ENCODE measurements at regions not wholly inside any gene's neighbourhood (a gene's known extent, or its start where the extent isn't known, plus 50 kb on each side); places are given as distances from the start of the nearest gene placed in this dataset.

DNA sequence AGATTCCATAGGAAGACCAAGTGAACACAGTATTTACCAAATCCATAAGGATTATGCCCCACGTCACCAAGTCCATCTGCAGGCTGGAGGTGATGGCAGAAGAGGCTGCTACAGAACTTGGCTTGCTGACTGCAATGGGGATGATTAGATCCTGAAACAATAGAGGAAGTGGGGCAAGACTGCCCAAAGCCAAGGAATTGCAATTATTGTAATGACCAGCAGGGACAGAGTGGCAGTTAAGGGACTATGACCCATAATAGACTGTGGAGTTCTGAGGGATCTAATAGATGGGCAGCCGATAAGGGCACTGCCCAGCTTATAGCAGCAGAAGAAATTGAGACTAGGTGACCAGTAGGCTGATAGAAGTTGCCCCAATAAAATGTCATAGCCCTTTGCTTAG, 108.4 kb downstream of the MINAR1 start:
- no peak overlapping the region for H3K4me3 ChIP-seq (ENCODE audit: low read length in 2 of 2)
- no peaks in the 10 kb centered on the region for H3K79me1 ChIP-seq (ENCODE audit: low read depth, low read length)
- no peaks in the 10 kb centered on the region for H3K4me1 ChIP-seq (ENCODE audit: control insufficient read depth in 2 of 2, insufficient read depth in 1 of 2, low read depth in 1 of 2, low read length in 2 of 2)
- no peak for DNase-seq (ENCODE audit: low spot score)
- H3K27ac ChIP-seq (replicated peaks; ENCODE audit: low read length): no peak overlapping the region
- H2BK5ac ChIP-seq (ENCODE audit: low read length): no peak overlapping the region
- H3K27me3 ChIP-seq (ENCODE audit: control insufficient read depth in 3 of 3, insufficient read depth in 3 of 3, low read depth in 1 of 3, low read length in 3 of 3): no peaks in the 10 kb centered on the region
- no peak overlapping the region for H2BK120ac ChIP-seq (ENCODE audit: low read depth, low read length)
- no peak overlapping the region for H2AK5ac ChIP-seq (ENCODE audit: low read depth, low read length)
- H3K36me3 ChIP-seq (replicated peaks in 1 of 2; ENCODE audit: control insufficient read depth in 2 of 2, insufficient read depth in 2 of 2, low read length in 2 of 2): no peaks in the 10 kb centered on the region
- H2AFZ ChIP-seq (ENCODE audit: low read length): no peak overlapping the region
- H3K4ac ChIP-seq (ENCODE audit: low read length): no peak overlapping the region
- no peak overlapping the region for H3K4me2 ChIP-seq (ENCODE audit: insufficient read depth, low read length, poor library complexity, severe bottlenecking)
- H2BK15ac ChIP-seq (ENCODE audit: low read length): no peak overlapping the region
- H3K14ac ChIP-seq (ENCODE audit: low read length): no peak overlapping the region
- H3K23ac ChIP-seq (ENCODE audit: low read depth, low read length, poor library complexity): no peak overlapping the region
- H3K18ac ChIP-seq (ENCODE audit: low read length): no peak overlapping the region
- no CpG with 5 or more reads among the region's 2 CpGs for WGBS, 2 donors (ENCODE audit: extremely low coverage in 2 of 2, insufficient read length in 2 of 2, insufficient replicate concordance in 1 of 2)
- H4K91ac ChIP-seq (ENCODE audit: low read depth, low read length, poor library complexity): no peak overlapping the region
- H3K9me3 ChIP-seq (replicated peaks in 1 of 2; ENCODE audit: control insufficient read depth in 2 of 2, insufficient read depth in 1 of 2, low read depth in 1 of 2, low read length in 2 of 2): no peaks in the 10 kb centered on the region
- H2BK12ac ChIP-seq (ENCODE audit: low read length): no peak overlapping the region
- no peak overlapping the region for H4K8ac ChIP-seq (ENCODE audit: low read depth, low read length)
- no peak overlapping the region for H3K9ac ChIP-seq (ENCODE audit: low read depth, low read length, poor library complexity)

DNA sequence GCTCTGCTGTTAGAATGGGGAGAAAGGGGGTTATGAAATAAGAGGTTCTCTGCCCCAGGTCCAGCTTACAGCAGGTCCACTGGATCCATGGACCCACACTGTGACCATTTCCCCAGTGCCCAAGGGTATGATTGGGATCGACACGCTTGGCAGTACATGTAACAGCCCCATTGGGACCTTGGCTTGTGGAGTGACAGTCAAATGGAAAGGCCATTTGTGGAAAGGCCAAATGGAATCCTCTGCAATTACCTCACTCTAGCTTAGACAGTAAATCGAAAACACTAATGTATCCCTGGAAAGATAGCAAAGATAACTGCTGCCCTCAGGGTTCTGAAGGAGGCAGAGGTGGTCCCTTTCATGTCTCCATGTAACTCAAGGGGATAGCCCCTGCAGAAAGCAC, 109.1 kb downstream of the MINAR1 start:
- Histone ChIP-seq H3K9me3 (replicated peaks in 1 of 2; ENCODE audit: control insufficient read depth in 2 of 2, insufficient read depth in 1 of 2, low read depth in 1 of 2, low read length in 2 of 2) (no peaks in the 10 kb centered on the region), H3K23ac (ENCODE audit: low read depth, low read length, poor library complexity) (no peak overlapping the region), H3K4me3 (ENCODE audit: low read length in 2 of 2) (no peak overlapping the region), H2AK5ac (ENCODE audit: low read depth, low read length) (no peak overlapping the region), H4K91ac (ENCODE audit: low read depth, low read length, poor library complexity) (no peak overlapping the region), H4K8ac (ENCODE audit: low read depth, low read length) (no peak overlapping the region), H3K9ac (ENCODE audit: low read depth, low read length, poor library complexity) (no peak overlapping the region), H3K4me1 (ENCODE audit: control insufficient read depth in 2 of 2, insufficient read depth in 1 of 2, low read depth in 1 of 2, low read length in 2 of 2) (no peaks in the 10 kb centered on the region), H3K79me1 (ENCODE audit: low read depth, low read length) (no peaks in the 10 kb centered on the region), H2BK15ac (ENCODE audit: low read length) (no peak overlapping the region), H3K14ac (ENCODE audit: low read length) (no peak overlapping the region), H3K4ac (ENCODE audit: low read length) (no peak overlapping the region), H3K4me2 (ENCODE audit: insufficient read depth, low read length, poor library complexity, severe bottlenecking) (no peak overlapping the region), H2BK5ac (ENCODE audit: low read length) (no peak overlapping the region), H3K36me3 (replicated peaks in 1 of 2; ENCODE audit: control insufficient read depth in 2 of 2, insufficient read depth in 2 of 2, low read length in 2 of 2) (no peaks in the 10 kb centered on the region), H2BK12ac (ENCODE audit: low read length) (no peak overlapping the region), H2BK120ac (ENCODE audit: low read depth, low read length) (no peak overlapping the region), H3K27me3 (ENCODE audit: control insufficient read depth in 3 of 3, insufficient read depth in 3 of 3, low read depth in 1 of 3, low read length in 3 of 3) (no peaks in the 10 kb centered on the region), H2AFZ (ENCODE audit: low read length) (no peak overlapping the region), H3K18ac (ENCODE audit: low read length) (no peak overlapping the region), H3K27ac (replicated peaks; ENCODE audit: low read length) (no peak overlapping the region)
- WGBS, 2 donors (ENCODE audit: extremely low coverage in 2 of 2, insufficient read length in 2 of 2, insufficient replicate concordance in 1 of 2): no CpG with 5 or more reads among the region's 3 CpGs
- no peak for DNase-seq (ENCODE audit: low spot score)

DNA sequence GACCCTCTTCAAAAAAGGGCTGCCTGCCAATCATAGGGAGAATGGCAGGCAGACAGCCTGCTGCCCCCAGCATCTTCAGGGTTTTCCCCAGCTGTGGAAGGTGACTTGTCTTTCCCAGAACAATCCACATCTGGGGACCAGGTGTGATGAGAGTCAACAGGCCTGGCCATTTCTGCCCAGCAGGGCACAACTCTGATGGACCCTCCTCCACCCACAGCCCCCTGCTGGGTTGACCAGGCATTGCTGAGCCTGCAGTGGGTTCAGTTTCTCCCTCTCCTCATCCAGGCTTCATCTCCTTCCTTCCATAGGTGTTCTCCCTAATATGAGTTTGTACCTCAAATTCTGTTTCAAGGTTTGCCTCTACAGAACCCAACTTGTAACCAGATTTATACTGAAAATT, 111.0 kb downstream of the MINAR1 start:
- H2BK120ac ChIP-seq (ENCODE audit: low read depth, low read length): no peak overlapping the region
- H2BK5ac ChIP-seq (ENCODE audit: low read length): no peak overlapping the region
- no peak for DNase-seq (ENCODE audit: low spot score)
- no peak overlapping the region for H3K4me2 ChIP-seq (ENCODE audit: insufficient read depth, low read length, poor library complexity, severe bottlenecking)
- no peak overlapping the region for H3K14ac ChIP-seq (ENCODE audit: low read length)
- H3K9me3 ChIP-seq (replicated peaks in 1 of 2; ENCODE audit: control insufficient read depth in 2 of 2, insufficient read depth in 1 of 2, low read depth in 1 of 2, low read length in 2 of 2): no peaks in the 10 kb centered on the region
- H3K4me3 ChIP-seq (ENCODE audit: low read length in 2 of 2): no peak overlapping the region
- no peak overlapping the region for H4K91ac ChIP-seq (ENCODE audit: low read depth, low read length, poor library complexity)
- H3K4ac ChIP-seq (ENCODE audit: low read length): no peak overlapping the region
- no peak overlapping the region for H2BK15ac ChIP-seq (ENCODE audit: low read length)
- H2AFZ ChIP-seq (ENCODE audit: low read length): no peak overlapping the region
- no peak overlapping the region for H3K27ac ChIP-seq (replicated peaks; ENCODE audit: low read length)
- H3K4me1 ChIP-seq (ENCODE audit: control insufficient read depth in 2 of 2, insufficient read depth in 1 of 2, low read depth in 1 of 2, low read length in 2 of 2): no peaks in the 10 kb centered on the region
- H3K18ac ChIP-seq (ENCODE audit: low read length): peak overlapping the region; percentile 68
- no peaks in the 10 kb centered on the region for H3K36me3 ChIP-seq (replicated peaks in 1 of 2; ENCODE audit: control insufficient read depth in 2 of 2, insufficient read depth in 2 of 2, low read length in 2 of 2)
- H4K8ac ChIP-seq (ENCODE audit: low read depth, low read length): no peak overlapping the region
- no peak overlapping the region for H3K23ac ChIP-seq (ENCODE audit: low read depth, low read length, poor library complexity)
- no peak overlapping the region for H2AK5ac ChIP-seq (ENCODE audit: low read depth, low read length)
- peaks cover 0 to 2% (median 0%) of the 10 kb centered on the region in 3 experiments for H3K27me3 ChIP-seq (ENCODE audit: control insufficient read depth in 3 of 3, insufficient read depth in 3 of 3, low read depth in 1 of 3, low read length in 3 of 3)
- H3K9ac ChIP-seq (ENCODE audit: low read depth, low read length, poor library complexity): no peak overlapping the region
- H2BK12ac ChIP-seq (ENCODE audit: low read length): no peak overlapping the region
- no peaks in the 10 kb centered on the region for H3K79me1 ChIP-seq (ENCODE audit: low read depth, low read length)

DNA sequence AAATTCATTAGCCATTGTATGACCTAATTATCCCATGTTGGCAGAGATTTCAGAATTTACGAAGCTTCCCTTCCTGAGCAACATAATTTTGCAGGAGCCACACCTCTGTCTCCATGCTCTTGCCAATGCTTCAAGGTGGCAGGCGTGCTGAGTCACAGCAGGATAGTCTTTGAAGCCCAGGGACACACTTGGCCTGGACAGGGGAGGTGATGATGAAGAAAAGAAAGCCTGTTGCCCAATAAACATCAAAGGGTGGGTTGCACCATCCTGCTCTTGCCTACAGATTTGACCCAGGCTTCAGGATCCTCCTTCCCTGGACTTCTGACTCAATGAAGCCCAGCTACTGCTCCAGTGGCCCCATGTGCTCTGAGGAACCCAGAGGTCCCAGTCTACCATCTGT, 117.1 kb downstream of the MINAR1 start:
- no peak overlapping the region for H3K18ac ChIP-seq (ENCODE audit: low read length)
- no peak overlapping the region for H2BK5ac ChIP-seq (ENCODE audit: low read length)
- no peak for DNase-seq (ENCODE audit: low spot score)
- H3K36me3 ChIP-seq (replicated peaks in 1 of 2; ENCODE audit: control insufficient read depth in 2 of 2, insufficient read depth in 2 of 2, low read length in 2 of 2): no peaks in the 10 kb centered on the region
- no peak overlapping the region for H2BK120ac ChIP-seq (ENCODE audit: low read depth, low read length)
- no peak overlapping the region for H3K23ac ChIP-seq (ENCODE audit: low read depth, low read length, poor library complexity)
- H3K4ac ChIP-seq (ENCODE audit: low read length): no peak overlapping the region
- no peaks in the 10 kb centered on the region for H3K9me3 ChIP-seq (replicated peaks in 1 of 2; ENCODE audit: control insufficient read depth in 2 of 2, insufficient read depth in 1 of 2, low read depth in 1 of 2, low read length in 2 of 2)
- H4K91ac ChIP-seq (ENCODE audit: low read depth, low read length, poor library complexity): no peak overlapping the region
- no peaks in the 10 kb centered on the region for H3K79me1 ChIP-seq (ENCODE audit: low read depth, low read length)
- no peak overlapping the region for H3K4me3 ChIP-seq (ENCODE audit: low read length in 2 of 2)
- no peaks in the 10 kb centered on the region for H3K4me1 ChIP-seq (ENCODE audit: control insufficient read depth in 2 of 2, insufficient read depth in 1 of 2, low read depth in 1 of 2, low read length in 2 of 2)
- peaks cover 0 to 2% (median 0%) of the 10 kb centered on the region in 3 experiments for H3K27me3 ChIP-seq (ENCODE audit: control insufficient read depth in 3 of 3, insufficient read depth in 3 of 3, low read depth in 1 of 3, low read length in 3 of 3)
- H3K27ac ChIP-seq (replicated peaks; ENCODE audit: low read length): no peak overlapping the region
- WGBS, 2 donors (ENCODE audit: extremely low coverage in 2 of 2, insufficient read length in 2 of 2, insufficient replicate concordance in 1 of 2): no CpG with 5 or more reads among the region's 2 CpGs
- no peak overlapping the region for H2BK12ac ChIP-seq (ENCODE audit: low read length)
- H2AK5ac ChIP-seq (ENCODE audit: low read depth, low read length): no peak overlapping the region
- H2AFZ ChIP-seq (ENCODE audit: low read length): no peak overlapping the region
- H3K4me2 ChIP-seq (ENCODE audit: insufficient read depth, low read length, poor library complexity, severe bottlenecking): no peak overlapping the region
- no peak overlapping the region for H2BK15ac ChIP-seq (ENCODE audit: low read length)
- H3K14ac ChIP-seq (ENCODE audit: low read length): no peak overlapping the region
- H4K8ac ChIP-seq (ENCODE audit: low read depth, low read length): no peak overlapping the region
- H3K9ac ChIP-seq (ENCODE audit: low read depth, low read length, poor library complexity): no peak overlapping the region
